HG02852 (cell line): ENCODE measurements at regions not wholly inside any gene's neighbourhood (a gene's known extent, or its start where the extent isn't known, plus 50 kb on each side); places are given as distances from the start of the nearest gene placed in this dataset.

Experiments used
- ATAC-seq: cut with Tn5 transposase; IDR thresholded peaks from one replicate; pipeline ENCODE4 v1.9.1; 2021; ENCODE audit warnings: mild to moderate bottlenecking, moderate library complexity; ENCODE audit not compliant: unreplicated experiment

DNA sequence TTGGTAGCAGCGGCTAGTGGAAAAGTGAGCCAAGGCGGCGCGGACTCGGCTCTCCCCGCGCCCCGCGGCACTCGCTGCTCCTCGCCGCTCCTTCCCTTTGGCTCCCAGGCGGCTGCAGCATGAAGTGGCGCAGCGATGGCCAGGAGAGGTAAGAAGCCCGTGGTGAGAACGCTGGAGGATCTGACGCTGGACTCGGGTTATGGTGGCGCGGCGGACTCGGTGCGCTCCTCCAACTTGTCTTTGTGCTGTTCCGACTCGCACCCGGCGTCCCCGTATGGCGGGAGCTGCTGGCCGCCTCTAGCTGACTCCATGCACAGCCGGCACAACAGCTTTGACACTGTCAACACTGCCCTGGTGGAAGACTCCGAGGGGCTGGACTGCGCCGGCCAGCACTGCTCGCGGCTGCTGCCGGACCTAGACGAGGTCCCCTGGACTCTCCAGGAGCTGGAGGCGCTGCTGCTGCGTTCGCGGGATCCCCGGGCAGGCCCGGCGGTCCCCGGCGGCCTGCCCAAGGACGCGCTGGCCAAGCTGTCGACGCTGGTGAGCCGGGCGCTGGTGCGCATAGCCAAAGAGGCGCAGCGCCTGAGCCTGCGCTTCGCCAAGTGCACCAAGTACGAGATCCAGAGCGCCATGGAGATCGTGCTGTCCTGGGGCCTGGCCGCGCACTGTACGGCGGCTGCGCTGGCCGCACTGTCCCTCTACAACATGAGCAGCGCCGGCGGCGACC, 225.6 kb upstream of the CRY1 start:
- no peak for ATAC-seq

DNA sequence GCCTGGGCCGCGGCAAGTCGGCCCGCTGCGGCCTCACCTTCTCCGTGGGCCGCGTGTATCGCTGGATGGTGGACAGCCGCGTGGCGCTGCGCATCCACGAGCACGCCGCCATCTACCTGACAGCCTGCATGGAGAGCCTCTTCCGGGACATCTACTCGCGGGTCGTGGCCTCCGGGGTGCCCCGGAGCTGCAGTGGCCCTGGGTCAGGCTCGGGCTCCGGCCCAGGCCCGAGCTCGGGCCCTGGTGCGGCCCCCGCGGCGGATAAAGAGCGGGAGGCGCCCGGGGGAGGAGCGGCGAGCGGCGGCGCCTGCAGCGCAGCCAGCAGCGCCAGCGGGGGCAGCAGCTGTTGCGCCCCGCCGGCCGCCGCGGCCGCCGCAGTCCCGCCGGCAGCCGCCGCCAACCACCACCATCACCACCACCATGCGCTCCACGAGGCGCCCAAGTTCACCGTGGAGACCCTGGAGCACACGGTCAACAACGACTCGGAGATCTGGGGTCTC, 226.2 kb upstream of the CRY1 start:
- no peak for ATAC-seq

DNA sequence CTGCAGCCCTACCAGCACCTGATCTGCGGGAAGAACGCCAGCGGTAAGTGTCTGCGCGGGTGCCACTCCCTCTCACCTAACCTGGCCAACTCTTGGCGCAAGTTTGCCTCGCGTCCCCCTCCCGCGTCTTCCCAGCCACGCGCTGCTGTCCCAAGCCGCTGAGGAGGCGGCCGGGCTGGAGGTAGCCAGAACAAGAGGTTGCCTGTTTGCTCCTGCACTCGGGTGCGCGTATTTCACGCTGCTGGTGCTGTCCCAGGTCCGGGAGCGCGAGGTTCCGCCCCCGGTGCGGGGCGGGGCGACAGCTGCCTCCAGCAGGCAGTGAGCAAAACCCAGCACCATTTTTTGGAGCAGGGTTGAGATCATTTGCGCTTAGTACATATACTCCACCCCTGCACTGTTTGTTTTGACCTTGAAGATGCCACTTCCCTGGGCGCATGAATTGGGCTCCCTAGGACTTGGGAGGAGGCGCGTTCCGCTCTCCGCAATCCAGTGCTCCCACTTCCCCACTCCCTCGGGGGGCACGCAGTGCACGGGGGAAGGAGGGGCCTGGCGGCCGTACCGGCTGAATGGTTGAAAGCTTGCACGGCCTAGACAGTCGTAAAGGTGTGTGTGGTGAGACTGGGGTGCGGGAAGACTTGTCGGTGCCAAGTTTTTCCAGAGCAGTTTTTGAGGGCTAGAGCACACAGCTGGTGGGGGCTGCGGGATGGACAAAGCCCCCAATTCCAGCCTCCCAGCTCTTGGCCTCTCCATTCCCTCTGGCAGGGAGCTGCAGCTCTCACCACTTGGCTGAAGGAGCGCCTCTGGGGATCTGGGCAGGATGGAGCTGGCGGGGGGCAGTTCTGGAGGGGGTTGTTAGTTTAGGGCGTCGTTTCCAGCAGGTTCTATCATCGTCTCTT, 226.9 kb upstream of the CRY1 start:
- no peak for ATAC-seq

DNA sequence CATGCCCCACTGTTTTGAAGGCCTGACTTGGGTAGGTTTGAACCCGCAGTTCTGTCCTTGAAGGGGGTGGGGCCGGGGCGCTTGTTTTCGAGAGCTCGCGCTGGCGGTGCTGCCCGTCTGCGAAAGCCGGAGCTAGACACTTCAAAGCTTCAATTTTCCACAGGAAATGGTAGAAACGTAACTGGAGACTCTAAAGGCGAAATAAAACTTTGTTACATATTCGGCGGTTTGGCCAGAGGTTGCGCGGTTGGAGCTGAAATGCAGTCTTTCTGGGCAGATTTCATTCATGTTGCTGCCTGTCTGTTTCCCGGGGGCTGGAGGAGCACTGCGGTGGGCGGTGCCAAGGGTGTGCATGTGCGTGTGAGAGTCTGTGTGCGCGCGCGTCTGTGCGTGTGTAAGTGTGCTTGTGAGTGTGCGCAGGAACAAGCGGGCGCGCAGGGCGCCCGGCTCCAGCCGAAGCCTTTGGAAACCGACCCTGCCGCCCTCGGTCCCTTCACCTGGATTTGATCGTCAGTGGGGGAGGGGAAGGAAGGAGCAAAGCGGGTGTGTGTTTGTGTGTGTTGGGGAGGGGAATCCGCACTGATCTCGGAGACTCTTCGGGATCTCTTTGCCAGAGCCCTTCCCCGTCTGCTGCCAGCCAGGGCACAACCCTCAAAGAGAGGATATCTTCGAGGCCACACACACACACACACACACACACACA, 227.7 kb upstream of the CRY1 start:
- no peak for ATAC-seq

DNA sequence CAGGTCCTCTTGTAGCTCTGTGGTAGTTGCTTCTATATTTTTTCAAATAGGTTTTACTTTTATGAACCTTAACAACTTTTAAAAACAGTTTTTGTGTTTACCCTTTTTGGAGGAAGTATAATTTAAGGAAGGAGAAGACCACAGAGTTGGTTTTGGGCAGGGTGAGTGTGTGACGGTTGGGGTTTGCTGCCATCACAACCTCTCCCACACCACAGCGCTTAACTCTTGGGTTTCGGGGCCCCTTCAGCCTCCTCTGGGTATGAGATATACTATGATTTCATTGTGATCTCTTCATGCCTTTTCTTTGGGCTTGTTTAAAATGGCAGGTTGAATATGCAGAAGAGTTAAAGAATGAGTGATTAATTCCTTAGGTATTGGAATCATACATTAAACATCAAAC, 228.7 kb upstream of the CRY1 start:
- ATAC-seq: no peak

DNA sequence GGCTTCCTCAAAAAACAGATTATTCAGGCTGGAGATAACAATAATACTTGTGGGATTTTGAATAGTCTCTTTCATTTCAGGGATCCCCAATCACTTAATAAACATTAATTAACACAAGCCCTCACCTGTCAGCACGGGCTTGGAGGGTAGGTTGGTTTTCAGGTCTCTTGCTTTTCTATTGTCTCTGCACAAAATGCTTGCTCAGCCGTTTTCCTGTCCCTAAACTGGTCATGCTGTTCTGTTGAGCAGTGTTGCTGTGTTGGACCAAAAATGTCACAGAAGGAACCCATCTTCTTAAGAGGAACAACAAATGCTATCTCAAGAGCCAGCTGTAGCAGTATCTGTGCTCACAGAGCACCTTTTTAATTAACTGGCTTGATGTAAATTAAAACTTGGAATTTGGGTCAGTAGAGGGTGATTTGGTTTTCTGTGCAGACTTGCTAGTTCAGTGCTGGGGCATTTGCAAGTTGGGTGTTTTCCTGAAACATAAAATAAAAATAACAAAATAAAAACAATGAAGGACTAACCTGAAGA, 231.8 kb upstream of the CRY1 start:
- no peak for ATAC-seq

DNA sequence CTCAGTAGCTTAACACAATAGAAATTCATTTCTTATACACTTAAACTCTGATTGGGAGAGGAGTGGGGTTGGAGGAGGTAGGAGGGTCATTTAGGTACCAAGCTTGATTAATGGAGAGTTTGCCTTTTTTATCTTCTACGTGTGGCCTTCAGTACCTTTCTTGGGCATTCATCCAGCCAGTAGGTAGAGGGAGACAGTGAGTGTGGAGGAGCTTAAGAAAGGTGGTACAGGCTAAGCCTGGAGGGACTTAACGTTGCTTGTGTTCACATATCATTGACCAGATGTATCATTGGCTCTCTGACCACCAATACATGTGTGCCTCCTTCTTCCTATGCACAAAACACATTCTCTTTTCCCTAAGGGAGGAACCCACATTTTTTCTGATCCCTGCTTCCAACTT, 232.9 kb upstream of the CRY1 start:
- ATAC-seq: no peak

DNA sequence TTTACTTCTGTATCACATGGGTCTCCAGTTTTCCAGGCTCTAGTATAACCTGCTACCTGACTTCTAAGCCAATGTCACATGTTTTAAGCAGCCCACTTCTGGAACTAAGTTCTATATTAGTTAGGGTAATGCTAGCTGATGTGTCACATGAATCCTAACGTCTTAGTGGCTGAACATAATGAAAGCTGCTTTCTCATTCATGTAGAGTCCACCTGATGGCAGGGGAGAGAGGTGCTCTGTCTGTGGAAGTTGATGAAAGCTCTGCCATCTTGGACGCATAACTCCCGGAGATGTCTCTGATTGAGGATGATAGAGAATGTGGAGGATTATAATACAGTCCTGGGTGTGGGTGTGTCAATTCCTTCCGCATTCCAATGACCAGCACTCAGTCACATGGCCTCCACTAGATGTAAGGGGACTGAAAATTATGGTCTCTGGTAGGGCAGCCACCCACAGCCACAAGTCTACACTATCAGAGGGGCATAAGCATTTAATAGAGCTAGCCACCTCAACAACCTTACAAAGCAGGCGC, 234.4 kb upstream of the CRY1 start:
- ATAC-seq: no peak

DNA sequence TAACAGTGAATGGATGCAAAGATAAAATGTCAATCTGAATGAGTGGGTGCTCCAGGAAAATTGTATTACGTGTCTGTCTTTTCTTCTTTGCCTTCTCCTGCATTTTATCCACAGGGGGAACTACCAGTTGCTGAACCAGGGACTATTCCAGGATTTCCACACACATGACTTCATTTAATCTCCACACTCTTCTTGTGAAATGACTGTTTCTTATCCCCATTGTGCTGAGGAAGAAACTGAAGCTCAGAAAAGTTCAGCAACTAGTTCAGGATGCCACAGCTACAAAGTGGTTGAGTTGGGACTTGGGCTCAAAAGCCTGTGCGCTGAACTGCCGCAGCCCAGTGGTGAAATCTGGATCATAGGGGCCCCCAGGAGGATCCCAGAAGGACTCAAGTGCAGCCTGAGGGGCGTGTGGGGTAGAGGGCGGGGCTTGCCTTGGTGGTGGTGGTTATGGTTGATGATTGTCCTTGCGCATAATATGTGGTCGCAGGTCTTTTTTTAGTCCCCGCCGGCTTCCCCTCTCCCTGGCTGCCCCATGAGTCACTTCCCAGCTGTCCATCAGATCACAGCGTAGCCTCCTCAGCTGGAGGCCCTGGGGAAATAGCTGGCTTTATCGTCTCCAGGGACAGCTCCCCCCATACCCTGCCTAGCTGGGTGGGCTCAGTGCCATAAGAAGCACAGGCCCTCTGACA, 235.2 kb upstream of the CRY1 start:
- no peak for ATAC-seq

DNA sequence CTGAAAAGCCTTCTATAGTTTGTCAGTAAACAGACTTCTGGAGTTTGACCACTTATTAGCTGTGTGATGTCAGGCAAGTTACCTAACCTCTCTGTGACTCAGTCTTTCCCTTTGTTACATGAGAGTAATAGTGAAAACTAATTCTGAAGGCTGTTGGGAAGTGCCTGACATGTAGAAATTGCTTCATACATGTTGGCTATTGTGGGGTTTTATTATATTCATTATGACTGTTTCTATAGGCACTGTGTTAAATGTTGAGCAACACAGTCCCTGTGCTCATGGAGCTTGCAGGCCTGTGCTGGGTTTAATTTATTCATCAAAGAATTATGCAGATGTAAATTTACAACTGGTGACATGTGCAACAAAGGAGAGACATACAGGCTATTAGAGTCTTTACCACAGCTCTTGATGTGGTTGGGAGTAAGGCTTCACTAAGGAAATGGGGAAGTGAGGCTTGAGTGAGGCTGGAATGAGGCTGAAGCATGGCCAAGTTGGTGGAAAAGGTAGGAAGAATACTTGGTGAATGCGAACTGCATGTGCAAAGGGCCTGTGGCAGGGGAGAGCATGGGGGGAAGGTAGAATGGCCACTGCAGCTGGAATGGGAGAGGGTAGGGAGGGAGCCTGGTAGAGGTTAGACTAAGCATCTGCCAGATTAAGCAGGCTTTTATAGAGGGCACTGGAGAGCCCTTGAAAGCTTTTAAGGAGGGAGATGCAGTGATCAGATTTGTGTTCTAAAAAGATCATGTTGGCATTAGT, 236.4 kb upstream of the CRY1 start:
- ATAC-seq: no peak

DNA sequence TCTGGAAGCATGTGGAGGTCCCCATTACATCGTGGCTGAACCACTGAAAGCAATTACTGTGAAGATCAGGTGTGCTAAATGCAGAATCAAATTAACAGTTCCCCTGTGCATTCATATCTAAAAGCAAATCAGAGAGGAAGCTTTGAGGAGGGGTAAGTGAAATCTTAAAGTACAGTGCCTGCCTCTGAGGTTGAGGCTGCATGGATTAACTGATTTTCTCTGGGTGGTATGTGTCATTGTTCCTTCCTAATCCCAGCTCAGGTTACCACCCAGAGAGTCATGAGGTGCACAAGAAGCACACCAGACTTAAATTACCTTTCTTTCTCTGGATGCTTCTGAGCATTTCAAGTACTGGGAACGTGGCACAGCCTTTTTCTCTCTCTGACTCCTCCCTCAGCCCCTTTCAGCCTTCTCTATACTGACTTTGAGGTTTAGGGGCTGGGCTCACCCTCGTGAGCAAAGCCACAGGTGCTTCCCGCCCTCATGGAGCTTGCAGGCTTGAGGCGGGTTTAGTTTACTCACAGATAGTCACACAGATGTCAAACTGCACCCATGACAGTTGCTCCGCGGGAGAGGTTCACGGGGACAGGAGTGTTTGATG, 237.6 kb upstream of the CRY1 start:
- ATAC-seq: no peak

DNA sequence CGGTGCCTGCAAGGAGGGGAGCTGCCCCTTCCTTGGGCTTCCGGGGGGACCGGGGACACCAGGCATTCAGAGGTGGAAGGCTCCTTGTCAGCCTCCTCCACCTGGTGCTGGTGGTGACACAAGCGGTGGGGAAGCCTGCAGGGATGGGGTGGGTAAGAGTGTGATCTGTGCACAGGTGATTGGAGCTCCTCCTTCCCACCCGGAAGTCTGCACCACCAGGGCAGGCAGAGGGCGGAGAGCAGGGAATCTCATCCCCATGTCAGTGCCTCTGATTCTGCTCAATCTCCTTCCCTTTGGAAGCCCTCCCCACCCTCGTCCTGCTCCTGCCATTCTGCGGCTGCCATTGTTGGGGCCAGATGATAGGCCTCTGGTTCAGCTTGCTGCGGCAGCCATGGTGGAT, 238.1 kb upstream of the CRY1 start:
- no peak for ATAC-seq

DNA sequence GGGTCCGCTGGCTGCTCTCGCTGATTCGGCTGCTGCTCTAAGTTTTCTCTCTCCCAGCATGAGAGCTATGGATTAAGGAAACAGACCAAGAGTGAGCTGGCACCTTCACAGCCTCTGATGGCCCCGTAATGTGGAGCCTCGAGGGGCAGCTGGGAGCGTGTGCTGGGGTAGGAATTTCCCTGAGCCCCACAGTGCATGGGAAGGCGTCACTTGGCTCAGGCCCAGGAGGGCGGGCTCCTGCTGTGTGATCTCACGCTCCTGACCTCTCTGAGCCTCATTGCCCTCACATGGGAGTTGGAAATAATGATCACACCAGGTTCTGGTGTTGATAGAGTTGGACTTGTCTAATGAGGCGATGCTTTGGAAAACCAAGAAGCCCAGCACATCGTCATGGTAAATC, 238.6 kb upstream of the CRY1 start:
- no peak for ATAC-seq

DNA sequence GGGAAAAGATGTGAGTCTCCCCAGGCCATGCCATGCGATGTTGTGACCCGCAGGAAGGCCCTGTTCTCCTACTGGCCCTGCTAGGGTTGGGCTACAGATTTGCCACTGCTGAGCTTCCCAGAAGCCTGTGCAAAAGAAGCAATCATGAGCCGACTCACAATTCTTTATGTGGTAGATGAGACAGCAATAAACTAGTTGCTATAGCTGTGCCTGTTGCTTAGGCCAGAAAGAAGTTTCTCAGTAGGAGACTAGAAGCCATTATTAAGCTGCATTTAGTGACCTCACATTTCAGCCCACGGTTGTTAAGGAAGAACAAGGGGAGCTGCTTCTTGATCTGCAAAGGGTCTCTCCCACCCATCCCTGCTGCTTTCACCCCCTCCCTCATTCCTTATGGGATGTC, 239.4 kb upstream of the CRY1 start:
- ATAC-seq: no peak

DNA sequence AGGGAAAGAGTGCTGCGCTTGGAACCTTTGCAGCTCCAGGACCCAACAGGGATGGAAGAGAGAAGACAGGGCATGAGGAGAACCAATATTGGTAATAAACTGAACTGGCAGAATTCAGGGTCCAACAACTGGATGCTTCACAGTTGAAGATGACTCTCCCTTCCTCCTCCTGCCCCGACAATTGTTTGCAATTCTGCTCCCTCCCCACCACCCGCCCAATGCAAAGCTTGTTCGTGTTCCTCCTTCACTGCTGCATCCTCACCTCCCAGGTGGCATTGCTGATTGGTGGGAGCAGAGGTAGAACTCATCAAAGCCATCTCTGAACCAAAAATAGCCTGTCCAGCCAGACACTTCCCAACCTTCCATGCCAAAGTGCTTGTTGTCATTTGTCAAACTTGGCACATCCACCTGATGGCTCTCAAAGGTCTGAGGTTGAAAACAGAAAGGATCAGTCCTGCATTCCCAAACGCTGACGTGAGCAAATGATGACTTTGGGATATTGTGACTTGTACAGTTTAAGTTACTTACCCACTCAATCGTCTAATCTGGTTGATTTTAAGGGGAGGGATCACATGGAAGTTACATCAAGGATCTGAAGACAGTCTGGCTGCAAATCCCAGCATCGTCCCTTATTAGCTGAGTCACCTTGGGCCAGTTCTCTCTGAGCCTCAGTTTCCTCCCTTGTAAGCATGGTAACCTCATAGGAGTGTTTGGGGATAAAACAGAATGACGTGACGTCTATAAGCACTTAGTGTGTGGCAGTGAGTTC, 242.6 kb upstream of the CRY1 start:
- no peak for ATAC-seq

DNA sequence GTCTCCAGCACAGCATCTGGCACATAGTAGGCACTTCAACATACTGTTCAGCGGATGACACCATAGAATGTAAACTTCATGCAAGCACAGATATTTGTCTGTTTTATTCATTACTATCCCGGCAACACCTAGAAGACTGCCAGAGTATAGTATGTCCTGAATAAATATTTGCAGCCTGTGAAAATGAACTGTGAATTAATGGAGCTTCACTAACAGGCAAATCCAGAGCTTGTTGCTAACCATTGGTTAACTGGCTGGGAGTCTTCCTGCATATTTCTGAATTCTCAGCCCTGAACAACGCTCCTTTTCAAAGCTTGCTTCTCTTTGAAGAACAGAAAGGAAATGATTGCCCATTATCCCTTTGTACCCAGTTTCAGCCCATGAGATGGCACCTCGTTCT, 243.3 kb upstream of the CRY1 start:
- ATAC-seq: no peak

DNA sequence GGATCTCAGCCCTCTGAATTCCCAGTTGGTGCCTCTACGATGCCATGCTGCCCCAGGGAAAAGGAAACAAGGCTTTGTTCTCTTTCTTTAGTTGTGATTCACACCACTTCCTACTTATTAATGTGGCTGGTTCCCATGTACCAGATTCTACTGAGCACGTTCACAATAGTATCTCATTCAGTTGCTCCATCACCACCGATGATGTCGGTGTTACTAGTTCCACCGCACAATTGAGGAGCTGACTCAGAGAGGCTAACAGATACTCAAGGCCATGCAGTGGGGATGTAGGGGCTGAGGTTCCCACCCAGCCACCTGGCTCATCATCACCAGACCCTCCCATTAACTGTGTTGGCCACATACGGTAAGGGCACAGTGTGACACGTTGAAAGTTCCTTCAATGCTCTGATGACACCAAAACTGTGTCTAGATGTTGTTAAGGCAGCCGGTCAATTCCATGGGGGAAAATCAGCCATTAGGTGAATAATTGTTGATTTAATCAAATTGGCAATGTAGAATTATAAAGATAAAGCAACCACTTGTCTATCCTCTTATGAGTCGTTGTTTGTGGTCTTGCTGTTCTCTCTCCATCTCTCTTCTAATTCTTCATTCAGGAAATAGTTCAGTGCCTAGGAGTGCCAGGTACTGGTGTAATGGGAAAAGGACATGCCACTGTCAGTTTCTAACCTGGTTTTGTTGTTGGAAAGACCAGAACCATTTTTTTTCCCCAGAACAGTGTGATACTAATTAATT, 244.2 kb upstream of the CRY1 start:
- ATAC-seq: no peak

DNA sequence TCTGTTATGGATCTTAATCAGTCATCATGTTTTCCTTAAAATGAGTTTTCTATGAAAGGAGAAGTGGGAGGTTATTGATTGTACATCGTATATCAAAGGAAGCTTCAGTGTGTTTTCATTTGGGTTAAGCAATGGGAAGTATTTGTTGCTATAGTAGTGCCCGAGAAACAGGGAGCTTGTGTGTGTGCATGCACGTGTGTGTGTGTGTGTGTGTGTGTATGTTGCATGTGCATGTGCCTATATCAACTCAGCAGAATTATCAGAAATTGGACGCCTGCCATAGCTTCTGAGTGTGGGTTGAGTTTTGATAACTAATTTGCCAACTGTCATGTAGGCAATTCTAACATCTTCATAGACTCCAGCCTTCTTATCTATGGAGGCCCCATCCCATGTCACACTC, 246.1 kb upstream of the CRY1 start:
- ATAC-seq: no peak
